Fibroblast of lung (primary cell): ENCODE measurements at regions not wholly inside any gene's neighbourhood (a gene's known extent, or its start where the extent isn't known, plus 50 kb on each side); places are given as distances from the start of the nearest gene placed in this dataset.

Experiments used
- EZH2 ChIP-seq: IDR thresholded peaks from 2 replicates; pipeline ENCODE4 v1.5.1; 2012; ENCODE audit warnings: low read length, control low read depth, mild to moderate bottlenecking; ENCODE audit errors: missing control alignments
- TF ChIP-seq, protein P1 (sequence below), 2 donors: IDR thresholded peaks in 1 of 2; conservative IDR thresholded peaks in 1 of 2; 1 replicate in 1 of 2; 2 replicates in 1 of 2; pipeline ENCODE4 v1.5.1; 2011 to 2012; ENCODE audit warnings: low read length in 2 of 2, control low read depth in 1 of 2, inconsistent platforms in 1 of 2, low read depth in 1 of 2, mild to moderate bottlenecking in 1 of 2

- TF ChIP-seq, protein P1, sequence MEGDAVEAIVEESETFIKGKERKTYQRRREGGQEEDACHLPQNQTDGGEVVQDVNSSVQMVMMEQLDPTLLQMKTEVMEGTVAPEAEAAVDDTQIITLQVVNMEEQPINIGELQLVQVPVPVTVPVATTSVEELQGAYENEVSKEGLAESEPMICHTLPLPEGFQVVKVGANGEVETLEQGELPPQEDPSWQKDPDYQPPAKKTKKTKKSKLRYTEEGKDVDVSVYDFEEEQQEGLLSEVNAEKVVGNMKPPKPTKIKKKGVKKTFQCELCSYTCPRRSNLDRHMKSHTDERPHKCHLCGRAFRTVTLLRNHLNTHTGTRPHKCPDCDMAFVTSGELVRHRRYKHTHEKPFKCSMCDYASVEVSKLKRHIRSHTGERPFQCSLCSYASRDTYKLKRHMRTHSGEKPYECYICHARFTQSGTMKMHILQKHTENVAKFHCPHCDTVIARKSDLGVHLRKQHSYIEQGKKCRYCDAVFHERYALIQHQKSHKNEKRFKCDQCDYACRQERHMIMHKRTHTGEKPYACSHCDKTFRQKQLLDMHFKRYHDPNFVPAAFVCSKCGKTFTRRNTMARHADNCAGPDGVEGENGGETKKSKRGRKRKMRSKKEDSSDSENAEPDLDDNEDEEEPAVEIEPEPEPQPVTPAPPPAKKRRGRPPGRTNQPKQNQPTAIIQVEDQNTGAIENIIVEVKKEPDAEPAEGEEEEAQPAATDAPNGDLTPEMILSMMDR (conservative IDR thresholded peaks at IDR 0.05 in 1 of 2, IDR thresholded peaks at IDR 0.05 in 1 of 2; ENCODE audit: low read depth in 1 of 2, low read length in 2 of 2) = no peak
- no peak for TF ChIP-seq EZH2
Observed at GRCh38 chr5:16994565-16994964, 58.5 kb upstream of the MYO10 start.
